ENCODE measurements at regions not wholly inside any gene's neighbourhood (a gene's known extent, or its start where the extent isn't known, plus 50 kb on each side); places are given as distances from the start of the nearest gene placed in this dataset.

DNA sequence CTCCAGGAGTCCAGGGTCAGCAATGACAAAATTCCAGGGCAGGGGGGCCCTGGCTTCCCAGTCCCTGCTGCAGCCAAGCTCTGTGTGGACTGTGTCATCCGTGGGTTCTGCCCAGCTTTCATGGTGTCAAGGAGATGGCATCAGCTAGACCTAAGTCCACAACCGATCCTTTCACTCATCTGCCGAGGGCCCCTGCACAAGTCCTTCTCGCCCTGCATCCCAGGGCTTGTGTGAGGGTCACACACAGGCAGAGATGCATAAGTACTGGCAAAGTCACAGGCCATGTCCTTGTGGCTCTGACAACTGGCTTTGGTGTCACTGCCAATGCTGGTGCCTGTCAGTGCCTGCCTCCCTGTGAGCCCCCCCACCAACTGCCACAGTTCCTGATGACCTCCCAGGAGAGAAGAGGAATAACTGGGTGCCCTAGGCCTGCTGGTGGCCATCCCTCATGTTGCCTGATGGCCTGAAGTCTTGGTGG, 181.4 kb upstream of the CST7 start:
- DNase-seq (ENCODE audit: low read depth), result no peak
- H3K4me3 ChIP-seq (ENCODE audit: low read depth, low read length), result no peak overlapping the region
- TF ChIP-seq, protein P1, sequence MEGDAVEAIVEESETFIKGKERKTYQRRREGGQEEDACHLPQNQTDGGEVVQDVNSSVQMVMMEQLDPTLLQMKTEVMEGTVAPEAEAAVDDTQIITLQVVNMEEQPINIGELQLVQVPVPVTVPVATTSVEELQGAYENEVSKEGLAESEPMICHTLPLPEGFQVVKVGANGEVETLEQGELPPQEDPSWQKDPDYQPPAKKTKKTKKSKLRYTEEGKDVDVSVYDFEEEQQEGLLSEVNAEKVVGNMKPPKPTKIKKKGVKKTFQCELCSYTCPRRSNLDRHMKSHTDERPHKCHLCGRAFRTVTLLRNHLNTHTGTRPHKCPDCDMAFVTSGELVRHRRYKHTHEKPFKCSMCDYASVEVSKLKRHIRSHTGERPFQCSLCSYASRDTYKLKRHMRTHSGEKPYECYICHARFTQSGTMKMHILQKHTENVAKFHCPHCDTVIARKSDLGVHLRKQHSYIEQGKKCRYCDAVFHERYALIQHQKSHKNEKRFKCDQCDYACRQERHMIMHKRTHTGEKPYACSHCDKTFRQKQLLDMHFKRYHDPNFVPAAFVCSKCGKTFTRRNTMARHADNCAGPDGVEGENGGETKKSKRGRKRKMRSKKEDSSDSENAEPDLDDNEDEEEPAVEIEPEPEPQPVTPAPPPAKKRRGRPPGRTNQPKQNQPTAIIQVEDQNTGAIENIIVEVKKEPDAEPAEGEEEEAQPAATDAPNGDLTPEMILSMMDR (IDR thresholded peaks at IDR 0.05; ENCODE audit: control insufficient read depth, extremely low read depth, insufficient read depth), result no peak

DNA sequence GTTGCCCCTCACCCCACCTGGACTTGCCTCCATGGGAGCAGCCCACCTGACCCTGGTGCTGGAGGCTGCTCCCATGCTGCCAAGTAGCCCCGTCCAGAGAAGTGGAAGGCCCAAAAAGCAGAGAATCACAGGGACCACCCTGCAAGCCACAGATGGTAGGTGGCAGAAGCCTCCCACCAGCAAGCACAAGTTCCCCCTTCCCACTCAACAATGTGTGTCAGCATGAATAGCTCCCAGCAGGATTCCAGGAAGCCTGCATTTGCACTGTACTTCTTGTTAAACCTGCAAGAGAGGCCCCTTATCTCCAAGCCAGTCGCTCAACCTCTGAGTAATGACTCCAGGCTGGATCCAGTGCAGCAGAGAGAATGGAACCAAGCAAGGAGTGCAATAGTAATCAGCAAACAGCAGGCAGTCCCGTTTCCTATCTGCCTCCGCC, 180.8 kb upstream of the CST7 start:
- no peak overlapping the region for H3K4me3 ChIP-seq (ENCODE audit: low read depth, low read length)
- TF ChIP-seq, protein P1 (IDR thresholded peaks at IDR 0.05; ENCODE audit: control insufficient read depth, extremely low read depth, insufficient read depth), result no peak
- DNase-seq (ENCODE audit: low read depth), result no peak

DNA sequence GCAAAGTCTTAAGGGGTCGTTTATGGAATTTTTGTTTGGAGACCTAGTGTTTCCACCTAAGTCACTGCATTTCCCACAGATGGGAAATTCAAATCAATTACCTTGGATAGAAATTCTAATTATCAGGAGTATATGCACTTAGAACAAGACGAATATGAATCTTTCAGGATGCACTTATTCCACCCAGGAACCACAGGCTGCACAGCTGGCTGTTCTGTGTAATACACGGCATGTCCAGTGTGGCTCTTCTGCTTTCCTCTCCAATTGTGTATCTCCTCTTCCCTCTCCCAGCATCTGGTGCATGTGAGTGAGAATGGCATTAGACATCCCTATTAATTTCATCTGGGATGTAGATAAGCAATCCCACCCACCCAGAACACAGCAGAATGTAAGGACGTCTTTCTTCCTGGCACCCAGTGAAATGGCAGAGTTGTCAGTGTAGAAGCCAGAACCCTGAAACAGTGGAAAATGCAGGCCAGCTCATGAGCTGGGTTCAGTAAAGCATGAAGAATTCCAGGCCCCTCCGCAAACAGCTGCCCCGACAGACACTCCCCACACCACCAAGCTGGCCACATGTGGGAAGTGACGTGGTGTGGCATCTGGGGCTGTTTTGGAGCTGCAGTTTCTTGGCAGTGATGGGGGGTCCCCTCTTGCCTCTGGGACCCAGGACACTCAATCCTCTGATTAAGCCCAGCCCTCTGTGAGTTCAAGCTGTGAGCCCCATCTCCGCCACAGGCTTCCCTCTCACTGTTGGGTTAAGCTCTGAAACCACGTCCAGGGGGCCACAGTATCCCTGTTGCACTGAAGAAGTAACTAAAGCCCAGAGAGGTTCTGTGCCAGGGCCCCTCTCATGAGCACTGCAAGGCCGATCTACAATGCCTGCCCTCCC, 180.1 kb upstream of the CST7 start:
- no peak for DNase-seq (ENCODE audit: low read depth)
- TF ChIP-seq, protein P1 (IDR thresholded peaks at IDR 0.05; ENCODE audit: control insufficient read depth, extremely low read depth, insufficient read depth), result no peak

DNA sequence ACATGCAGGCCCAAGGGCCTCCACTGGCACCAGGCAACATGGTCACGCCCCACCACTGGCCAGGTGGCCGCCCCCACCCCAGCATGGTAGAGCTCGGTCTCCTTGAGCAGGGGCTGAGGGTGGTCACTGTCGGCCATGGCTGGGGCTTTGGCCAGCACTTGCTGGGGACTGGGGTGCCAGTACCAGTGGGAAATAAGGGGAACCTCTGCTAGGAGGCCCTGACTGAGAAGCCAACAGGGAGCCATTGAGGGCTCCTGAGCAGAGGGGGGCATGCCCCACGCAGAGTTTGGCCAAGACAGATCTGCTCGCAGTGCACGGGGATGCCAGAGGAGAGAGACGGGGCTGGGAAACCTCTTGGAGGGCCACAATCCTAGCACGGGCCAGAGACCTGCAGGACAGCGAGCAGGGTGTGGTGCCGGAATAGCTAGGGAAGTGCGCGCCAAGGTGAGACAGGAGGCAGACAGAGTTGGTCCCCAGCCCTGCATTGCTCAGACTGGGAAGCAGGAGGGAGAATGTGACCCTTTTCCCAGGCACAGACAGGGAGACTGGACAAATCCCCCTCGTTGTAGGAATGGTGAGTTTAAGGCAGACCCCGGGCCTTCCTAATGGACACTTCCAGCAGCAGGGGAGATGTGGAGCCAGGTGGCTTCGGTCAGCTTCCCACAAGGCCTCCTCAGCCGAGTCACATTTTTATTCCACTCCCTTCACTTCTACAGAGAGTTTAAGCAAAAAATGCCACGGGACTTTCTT, 179.0 kb upstream of the CST7 start:
- TF ChIP-seq, protein P1 (IDR thresholded peaks at IDR 0.05; ENCODE audit: control insufficient read depth, extremely low read depth, insufficient read depth), result no peak
- no peak for DNase-seq (ENCODE audit: low read depth)
- no peak overlapping the region for H3K4me3 ChIP-seq (ENCODE audit: low read depth, low read length)

More for the DNA sequence above, 180.1 kb upstream of the CST7 start:
- H3K4me3 ChIP-seq (ENCODE audit: low read depth, low read length), result no peak overlapping the region

DNA sequence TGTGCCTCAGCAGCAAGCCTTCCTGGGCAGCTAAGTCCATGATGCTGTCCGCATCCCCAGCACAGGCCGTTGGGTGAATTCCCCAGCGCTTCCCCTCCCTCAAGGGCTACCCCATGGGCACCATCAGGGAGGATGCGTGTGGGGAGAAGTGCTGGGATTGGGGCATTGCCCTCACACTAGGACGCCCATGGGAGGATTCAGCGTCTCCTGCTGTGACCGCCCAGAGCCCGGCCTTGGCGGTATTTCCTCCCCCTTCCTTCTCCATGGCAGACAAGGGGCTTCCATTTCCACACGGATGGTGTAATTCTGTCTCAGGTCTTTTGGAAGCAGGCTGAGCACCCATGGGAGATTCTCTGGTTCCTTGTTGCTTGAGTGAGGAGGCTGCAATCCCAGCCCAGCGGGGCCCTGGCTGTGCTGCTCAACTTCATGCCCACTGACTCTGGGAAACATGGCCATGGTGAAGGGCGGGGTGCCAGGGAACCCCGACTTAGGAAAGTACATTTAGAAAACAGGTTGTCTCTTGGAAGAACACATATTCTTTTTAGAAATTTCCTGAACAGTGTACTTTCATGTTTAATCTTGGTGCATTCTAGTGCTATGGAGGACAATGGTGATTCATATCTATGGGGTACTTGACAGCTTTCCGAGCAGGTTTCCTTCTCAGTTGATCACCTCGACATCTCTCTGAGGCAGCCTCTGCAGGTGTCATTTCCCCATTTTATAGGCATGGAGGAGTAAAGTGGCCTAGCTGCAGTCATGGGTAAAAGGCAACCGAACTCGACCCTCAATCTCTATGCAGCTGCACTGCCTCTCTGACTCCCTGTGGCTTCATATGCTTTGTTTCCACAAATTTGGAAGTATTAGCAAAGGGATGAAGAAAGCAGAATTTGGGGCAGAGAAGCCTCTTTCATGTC, 178.2 kb upstream of the CST7 start:
- TF ChIP-seq, protein P1 (IDR thresholded peaks at IDR 0.05; ENCODE audit: control insufficient read depth, extremely low read depth, insufficient read depth), result no peak
- no peak for DNase-seq (ENCODE audit: low read depth)

DNA sequence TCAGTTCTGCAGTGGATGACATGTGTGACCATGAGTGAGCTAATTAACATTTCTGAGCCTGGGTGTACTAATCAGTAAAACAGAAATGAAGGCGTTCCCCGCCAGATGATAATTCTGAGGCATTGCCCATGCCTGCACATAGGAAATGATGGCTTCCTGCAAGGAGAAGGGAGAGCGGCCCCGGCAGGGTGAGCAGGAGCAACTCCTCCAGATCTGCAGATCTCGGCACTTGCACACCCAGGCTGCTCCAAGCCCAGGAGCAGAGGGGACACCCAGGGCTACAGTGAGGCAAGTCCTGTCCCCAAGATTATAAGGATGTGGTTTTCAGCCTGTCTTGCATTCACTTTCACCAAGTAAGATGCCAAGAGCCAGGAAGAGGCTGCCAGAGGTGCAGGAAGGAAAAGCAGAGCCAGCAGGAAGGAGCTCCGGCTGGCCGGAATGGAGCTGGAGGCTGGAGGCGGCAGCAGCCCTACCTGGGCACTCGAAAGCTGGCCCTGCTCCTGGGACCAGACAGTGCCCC, 177.5 kb upstream of the CST7 start:
- DNase-seq (ENCODE audit: low read depth), result no peak
- H3K4me3 ChIP-seq (ENCODE audit: low read depth, low read length), result no peak overlapping the region
- TF ChIP-seq, protein P1 (IDR thresholded peaks at IDR 0.05; ENCODE audit: control insufficient read depth, extremely low read depth, insufficient read depth), result no peak

More for the DNA sequence above, 178.2 kb upstream of the CST7 start:
- no peak overlapping the region for H3K4me3 ChIP-seq (ENCODE audit: low read depth, low read length)
